ENCODE measurements at regions not wholly inside any gene's neighbourhood (a gene's known extent, or its start where the extent isn't known, plus 50 kb on each side); places are given as distances from the start of the nearest gene placed in this dataset.

- H3K27ac ChIP-seq (ENCODE audit: insufficient read depth, low read length): no peak overlapping the region
- BruUV-seq (replicated peaks): no TSS peak
- H3K9me3 ChIP-seq (ENCODE audit: control insufficient read depth, insufficient read depth, low read length): peaks cover 11% of the 10 kb centered on the region
- no peak overlapping the region for H4K5ac ChIP-seq (ENCODE audit: low read depth, low read length)
- H3K27me3 ChIP-seq (ENCODE audit: control insufficient read depth, insufficient read depth, low read length): no peaks in the 10 kb centered on the region
- CTCF ChIA-PET: interaction anchor here (0.6 kb wide), 1 partner anchor 221 kb away, joined by 3 read pairs; no protein-coding TSS in a partner anchor
- no peak overlapping the region for H2BK5ac ChIP-seq (ENCODE audit: low read depth, low read length, poor library complexity, severe bottlenecking)
- no peak overlapping the region for H2BK20ac ChIP-seq (ENCODE audit: low read depth, low read length)
- no CpG with 5 or more reads among the region's 3 CpGs for WGBS, 2 experiments (ENCODE audit: extremely low coverage in 2 of 2, insufficient read length in 1 of 2)
- H3K4me2 ChIP-seq (ENCODE audit: low read depth, low read length): no peak overlapping the region
- H3K4me3 ChIP-seq (ENCODE audit: insufficient read depth, low read depth, low read length): no peak overlapping the region
- H2BK15ac ChIP-seq (ENCODE audit: low read depth, low read length): no peak overlapping the region
- TF ChIP-seq CEBPB (IDR thresholded peaks at IDR 0.05; ENCODE audit: low read depth, low read length): no peak
- no peak for TF ChIP-seq SMC3 (IDR thresholded peaks at IDR 0.05; ENCODE audit: low read depth, low read length)
- TF ChIP-seq CTCF (conservative IDR thresholded peaks at IDR 0.05; ENCODE audit: low read depth, low read length): no peak
- TF ChIP-seq RAD21 (IDR thresholded peaks at IDR 0.05; ENCODE audit: low read length): no peak
- no peak for TF ChIP-seq USF2 (IDR thresholded peaks at IDR 0.05; ENCODE audit: low read depth, low read length)
- TF ChIP-seq FOS (IDR thresholded peaks at IDR 0.05; ENCODE audit: low read depth, low read length): no peak
- no peak for TF ChIP-seq NFE2L2 (IDR thresholded peaks at IDR 0.05; ENCODE audit: low read depth, low read length)
- no peak for TF ChIP-seq MAZ (IDR thresholded peaks at IDR 0.05; ENCODE audit: borderline replicate concordance, low read depth, low read length)
- TF ChIP-seq MXI1 (IDR thresholded peaks at IDR 0.05; ENCODE audit: borderline replicate concordance, low read depth, low read length): no peak
- TF ChIP-seq RCOR1 (IDR thresholded peaks at IDR 0.05; ENCODE audit: insufficient replicate concordance, low read length): no peak
- H4K8ac ChIP-seq (ENCODE audit: low read depth in 2 of 2, low read length in 2 of 2): no peak overlapping the region
- ATAC-seq (ENCODE audit: low read depth) (no peak), DNase-seq (no peak)
- no peak overlapping the region for H2AK9ac ChIP-seq (replicated peaks; ENCODE audit: low read depth, low read length, poor library complexity)
- POLR2A ChIA-PET (ENCODE audit: unreplicated experiment): no interaction called here
- no peak overlapping the region for H2BK120ac ChIP-seq (ENCODE audit: low read depth, low read length)
- no peak overlapping the region for H2AK5ac ChIP-seq (ENCODE audit: low read depth, low read length)
- no peak overlapping the region for H4K91ac ChIP-seq (ENCODE audit: insufficient read depth, low read depth, low read length)
- no peak overlapping the region for H3K14ac ChIP-seq (replicated peaks; ENCODE audit: low read depth, low read length)
- no peaks in the 10 kb centered on the region for H4K20me1 ChIP-seq (ENCODE audit: insufficient read depth, low read length)
- no peak overlapping the region for H2AFZ ChIP-seq (replicated peaks; ENCODE audit: low read length, poor library complexity)
- intact Hi-C loops (cut with micrococcal nuclease) (no loop called here), in situ Hi-C loops (cut with MboI; ENCODE audit: low sequenced_read_pairs) (no loop called here), dilution Hi-C loops (cut with HindIII; ENCODE audit: low sequenced_read_pairs, unreplicated experiment) (no loop called here)
- H3K79me1 ChIP-seq (ENCODE audit: low read depth in 1 of 2, low read length in 2 of 2): no peaks in the 10 kb centered on the region
- no peak overlapping the region for H3K4ac ChIP-seq (ENCODE audit: low read depth, low read length)
- no peak overlapping the region for H3K9ac ChIP-seq (ENCODE audit: low read depth, low read length)
- no peaks in the 10 kb centered on the region for H3K4me1 ChIP-seq (ENCODE audit: control insufficient read depth, insufficient read depth, low read length)
- no peaks in the 10 kb centered on the region for H3K9me1 ChIP-seq (ENCODE audit: insufficient read depth, low read length)
- no peak overlapping the region for H3K56ac ChIP-seq (ENCODE audit: extremely low read depth, insufficient read depth, low read length)
- no peak overlapping the region for H3K18ac ChIP-seq (ENCODE audit: low read depth, low read length)
- no peak overlapping the region for H3K23ac ChIP-seq (ENCODE audit: low read depth, low read length)
- no peaks in the 10 kb centered on the region for H3K36me3 ChIP-seq (ENCODE audit: control insufficient read depth, insufficient read depth, low read length)
Measured at GRCh38 chr14:98101323-98101722, 1170.7 kb downstream of the BCL11B start.

Measured in IMR-90 (cell line).